Activated T-cell treated with anti-CD3 and anti-CD28 coated beads, Interleukin-2, amount 50 U/mL, for 4 hours (primary cell): ENCODE measurements at regions not wholly inside any gene's neighbourhood (a gene's known extent, or its start where the extent isn't known, plus 50 kb on each side); places are given as distances from the start of the nearest gene placed in this dataset.
"Not testable (repeated sequence)": the region's sequence is repeated elsewhere in the genome, so short reads cannot be mapped to it uniquely, and the experiment has no call there.

Experiments
- ATAC-seq, 2 donors: fragments of 200-7000 bp; cut with Tn5 transposase; one replicate each; pipeline ENCODE4 v1.10.0; 2021
- DNase-seq: peaks from one replicate; pipeline ENCODE4 v3.0.0-alpha.2; 2020
- H3K27me3 Mint-ChIP-seq: one replicate; pipeline ENCODE4 v1.8.0; 2021; ENCODE audit warnings: low read depth, mixed read lengths
- H3K36me3 Mint-ChIP-seq: one replicate; pipeline ENCODE4 v1.8.0; 2022; ENCODE audit warnings: mixed read lengths; ENCODE audit not compliant: insufficient read depth
- H3K4me1 Mint-ChIP-seq: one replicate; pipeline ENCODE4 v1.8.0; 2021; ENCODE audit warnings: low read depth, mixed read lengths
- H3K4me3 Mint-ChIP-seq: one replicate; pipeline ENCODE4 v1.8.0; 2021; ENCODE audit warnings: mild to moderate bottlenecking, moderate library complexity, mixed read lengths
- H3K9me3 Mint-ChIP-seq: one replicate; pipeline ENCODE4 v1.8.0; 2021; ENCODE audit warnings: mixed read lengths

GRCh38 chr16:11412175-11412904, 67.1 kb downstream of the RMI2 start:
- H3K9me3 Mint-ChIP-seq = no peaks in the 10 kb centered on the region
- H3K4me1 Mint-ChIP-seq = peaks cover 2% of the 10 kb centered on the region
- no peak for ATAC-seq
- no peak for DNase-seq
- H3K36me3 Mint-ChIP-seq = no peaks in the 10 kb centered on the region
- no peaks in the 10 kb centered on the region for H3K27me3 Mint-ChIP-seq
- H3K4me3 Mint-ChIP-seq = no peak overlapping the region

GRCh38 chr16:11412965-11413887, 68.0 kb downstream of the RMI2 start:
- no peaks in the 10 kb centered on the region for H3K9me3 Mint-ChIP-seq
- DNase-seq (no peak), ATAC-seq (no peak)
- H3K4me1 Mint-ChIP-seq = no peaks in the 10 kb centered on the region
- no peaks in the 10 kb centered on the region for H3K27me3 Mint-ChIP-seq
- no peaks in the 10 kb centered on the region for H3K36me3 Mint-ChIP-seq
- no peak overlapping the region for H3K4me3 Mint-ChIP-seq

- no peak for ATAC-seq
- no peaks in the 10 kb centered on the region for H3K9me3 Mint-ChIP-seq
- H3K4me3 Mint-ChIP-seq = no peak overlapping the region
- H3K36me3 Mint-ChIP-seq = no peaks in the 10 kb centered on the region
- H3K4me1 Mint-ChIP-seq = no peaks in the 10 kb centered on the region
- H3K27me3 Mint-ChIP-seq = no peaks in the 10 kb centered on the region
- no peak for DNase-seq
Measured at GRCh38 chr16:11413907-11414595, 68.8 kb downstream of the RMI2 start.

GRCh38 chr16:11414815-11415775, 69.8 kb downstream of the RMI2 start:
- Mint-ChIP-seq H3K9me3 (no peaks in the 10 kb centered on the region), H3K36me3 (no peaks in the 10 kb centered on the region), H3K4me1 (no peaks in the 10 kb centered on the region), H3K27me3 (no peaks in the 10 kb centered on the region), H3K4me3 (no peak overlapping the region)
- no peak for DNase-seq
- no peak for ATAC-seq

DNA sequence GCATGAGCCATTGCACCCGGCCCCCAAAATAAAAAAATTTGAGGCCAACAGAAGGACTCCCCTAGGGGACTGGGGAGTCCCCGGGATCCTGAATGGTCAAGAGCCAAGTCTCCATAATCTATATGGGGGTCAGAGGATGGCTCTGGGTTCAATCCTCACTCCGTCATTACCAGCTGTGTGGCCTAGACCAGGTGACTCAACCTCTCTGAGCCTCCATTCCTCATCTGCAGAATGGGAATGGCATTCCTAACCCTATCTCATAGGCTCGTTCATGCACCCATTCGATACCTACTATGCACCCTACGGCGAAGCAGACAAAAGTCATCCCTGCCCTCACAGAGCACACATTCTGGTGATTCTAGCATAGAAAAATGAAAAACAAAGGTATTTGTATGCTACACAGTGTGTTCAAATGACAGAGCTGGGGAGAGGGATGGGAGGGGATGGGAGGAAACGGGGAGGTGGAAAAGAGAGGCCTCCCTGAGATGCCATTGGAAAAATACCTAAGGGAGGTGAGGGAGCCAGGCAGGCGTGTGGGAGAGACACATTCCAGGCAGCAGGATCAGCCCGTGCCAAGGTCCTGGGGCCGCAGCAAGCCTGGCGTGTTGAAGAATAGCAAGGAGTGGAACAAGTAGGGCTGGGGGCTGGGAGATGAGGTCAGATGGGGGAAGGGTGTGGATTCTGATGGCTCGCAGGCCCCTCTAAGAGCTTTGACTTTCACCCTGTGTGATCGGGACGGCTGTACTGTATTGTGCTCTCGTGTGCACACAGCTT, 71.2 kb downstream of the RMI2 start:
- H3K27me3 Mint-ChIP-seq = no peaks in the 10 kb centered on the region
- no peaks in the 10 kb centered on the region for H3K9me3 Mint-ChIP-seq
- no peak for DNase-seq
- H3K4me3 Mint-ChIP-seq = no peak overlapping the region
- no peaks in the 10 kb centered on the region for H3K4me1 Mint-ChIP-seq
- H3K36me3 Mint-ChIP-seq = no peaks in the 10 kb centered on the region
- ATAC-seq = no peak

GRCh38 chr16:11417487-11417886, 72.2 kb downstream of the RMI2 start:
- Mint-ChIP-seq H3K9me3 (no peaks in the 10 kb centered on the region), H3K4me3 (no peak overlapping the region), H3K27me3 (no peaks in the 10 kb centered on the region), H3K4me1 (no peaks in the 10 kb centered on the region), H3K36me3 (no peaks in the 10 kb centered on the region)
- DNase-seq (no peak), ATAC-seq (no peak)

DNA sequence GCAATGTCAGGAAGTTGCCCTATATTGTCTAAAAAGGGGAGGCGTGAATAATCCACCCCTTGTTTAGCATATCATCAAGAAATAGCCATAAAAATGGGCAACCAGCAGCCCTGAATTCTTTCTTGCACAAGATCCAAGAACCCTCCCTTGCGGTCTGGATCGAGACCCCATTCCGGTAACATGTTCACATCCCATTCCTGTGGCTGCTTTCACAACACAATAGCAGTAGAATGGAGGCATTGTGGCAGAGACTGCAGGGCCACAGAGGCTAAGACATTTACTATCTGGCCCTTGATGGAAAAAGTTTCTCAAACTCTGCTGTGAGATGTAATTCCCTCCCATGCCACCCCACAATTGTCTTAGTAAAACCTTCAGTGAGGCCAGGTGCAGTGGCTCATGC, 73.2 kb downstream of the RMI2 start:
- no peak overlapping the region for H3K4me3 Mint-ChIP-seq
- H3K27me3 Mint-ChIP-seq = no peaks in the 10 kb centered on the region
- DNase-seq = no peak

DNA sequence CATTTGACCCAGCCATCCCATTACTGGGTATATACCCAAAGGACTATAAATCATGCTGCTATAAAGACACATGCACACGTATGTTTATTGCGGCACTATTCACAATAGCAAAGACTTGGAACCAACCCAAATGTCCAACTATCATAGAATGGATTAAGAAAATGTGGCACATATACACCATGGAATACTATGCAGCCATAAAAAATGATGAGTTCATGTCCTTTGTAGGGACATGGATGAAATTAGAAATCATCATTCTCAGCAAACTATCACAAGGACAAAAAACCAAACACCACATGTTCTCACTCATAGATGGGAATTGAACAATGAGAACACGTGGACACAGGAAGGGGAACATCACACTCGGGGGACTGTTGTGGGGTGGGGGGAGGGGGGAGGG, 74.8 kb downstream of the RMI2 start:
- not testable (repeated sequence) for DNase-seq, H3K4me1 Mint-ChIP-seq, H3K9me3 Mint-ChIP-seq

More for the DNA sequence above, 73.2 kb downstream of the RMI2 start:
- Mint-ChIP-seq H3K9me3 (no peaks in the 10 kb centered on the region), H3K36me3 (no peaks in the 10 kb centered on the region), H3K4me1 (no peaks in the 10 kb centered on the region)
- ATAC-seq = no peak

GRCh38 chr16:11420895-11421294, 75.6 kb downstream of the RMI2 start:
- Mint-ChIP-seq H3K9me3 (no peaks in the 10 kb centered on the region), H3K4me3 (no peak overlapping the region), H3K36me3 (no peaks in the 10 kb centered on the region), H3K4me1 (no peaks in the 10 kb centered on the region), H3K27me3 (no peaks in the 10 kb centered on the region)
- no peak for ATAC-seq
- DNase-seq = no peak

More for the DNA sequence above, 74.8 kb downstream of the RMI2 start:
- H3K36me3 Mint-ChIP-seq, ATAC-seq, H3K4me3 Mint-ChIP-seq, H3K27me3 Mint-ChIP-seq: not testable (repeated sequence)

GRCh38 chr16:11422381-11423314, 77.4 kb downstream of the RMI2 start:
- no peak overlapping the region for H3K4me3 Mint-ChIP-seq
- no peak for DNase-seq
- H3K9me3 Mint-ChIP-seq = no peaks in the 10 kb centered on the region
- no peaks in the 10 kb centered on the region for H3K27me3 Mint-ChIP-seq
- H3K4me1 Mint-ChIP-seq = no peaks in the 10 kb centered on the region
- no peaks in the 10 kb centered on the region for H3K36me3 Mint-ChIP-seq
- ATAC-seq = no peak

GRCh38 chr16:11423315-11424117, 78.3 kb downstream of the RMI2 start:
- Mint-ChIP-seq H3K4me3 (no peak overlapping the region), H3K9me3 (no peaks in the 10 kb centered on the region), H3K36me3 (no peaks in the 10 kb centered on the region), H3K4me1 (no peaks in the 10 kb centered on the region), H3K27me3 (no peaks in the 10 kb centered on the region)
- ATAC-seq (no peak), DNase-seq (no peak)

GRCh38 chr16:11424118-11424460, 78.8 kb downstream of the RMI2 start:
- DNase-seq (no peak), ATAC-seq (no peak)
- Mint-ChIP-seq H3K27me3 (no peaks in the 10 kb centered on the region), H3K9me3 (no peaks in the 10 kb centered on the region), H3K4me1 (no peaks in the 10 kb centered on the region), H3K4me3 (no peak overlapping the region), H3K36me3 (no peaks in the 10 kb centered on the region)
